IMR-90 (cell line): ENCODE measurements at regions not wholly inside any gene's neighbourhood (a gene's known extent, or its start where the extent isn't known, plus 50 kb on each side); places are given as distances from the start of the nearest gene placed in this dataset.

Experiments used
- ATAC-seq: fragments of 200-7000 bp; cut with Tn5 transposase; 2 replicates; pipeline ENCODE4 v1.9.1; 2020; ENCODE audit warnings: low read depth, mild to moderate bottlenecking, moderate library complexity
- BruUV-seq: library from RNA; stranded (reverse); fragments of 400-500 nt; replicated peaks from 2 replicates; lab custom pipeline; 2021; lab: Mats Ljungman, UMichigan
- CTCF ChIA-PET: fragments of 300-600 bp; formaldehyde crosslinking; extraction: SDS; loops from one replicate; lab custom pipeline; 2021; ENCODE audit warnings: antibody characterized with exemption; lab: Yijun Ruan, JAX
- POLR2A ChIA-PET: fragments of 300-600 bp; sonication (Branson Sonifier 250); formaldehyde crosslinking; loops from one replicate; lab custom pipeline; 2022; ENCODE audit warnings: antibody characterized with exemption; ENCODE audit not compliant: unreplicated experiment; lab: Charles Lee
- DNase-seq: peaks from one replicate; pipeline ENCODE4 v3.0.0; 2013
- H2AFZ ChIP-seq: replicated peaks from 2 replicates; pipeline ENCODE3; 2013; ENCODE audit warnings: low read length, mild to moderate bottlenecking; ENCODE audit not compliant: poor library complexity
- H2AK5ac ChIP-seq: 2 replicates; pipeline ENCODE4 v1.6.1; 2013; ENCODE audit warnings: low read depth, low read length, inconsistent platforms
- H2AK9ac ChIP-seq: replicated peaks from 2 replicates; pipeline ENCODE3; 2013; ENCODE audit warnings: mild to moderate bottlenecking, low read depth, low read length, moderate library complexity; ENCODE audit not compliant: poor library complexity
- H2BK120ac ChIP-seq: 2 replicates; pipeline ENCODE4 v1.6.1; 2013; ENCODE audit warnings: low read depth, low read length, inconsistent platforms
- H2BK15ac ChIP-seq: 3 replicates; pipeline ENCODE4 v1.6.1; 2013; ENCODE audit warnings: low read depth, low read length, inconsistent platforms
- H2BK20ac ChIP-seq: 2 replicates; pipeline ENCODE4 v1.6.1; 2013; ENCODE audit warnings: low read depth, mild to moderate bottlenecking, inconsistent platforms, low read length, moderate library complexity
- H2BK5ac ChIP-seq: 2 replicates; pipeline ENCODE4 v1.6.1; 2013; ENCODE audit warnings: mild to moderate bottlenecking, low read depth, low read length, inconsistent platforms; ENCODE audit not compliant: poor library complexity, severe bottlenecking
- H3K14ac ChIP-seq: replicated peaks from 2 replicates; pipeline ENCODE4 v1.6.1; 2013; ENCODE audit warnings: low read depth, low read length, inconsistent platforms
- H3K18ac ChIP-seq: 2 replicates; pipeline ENCODE4 v1.6.1; 2013; ENCODE audit warnings: low read depth, low read length, control low read depth
- H3K23ac ChIP-seq: 2 replicates; pipeline ENCODE4 v1.6.1; 2013; ENCODE audit warnings: low read depth, low read length, inconsistent platforms
- H3K27ac ChIP-seq: 2 replicates; pipeline ENCODE4 v1.5.1; 2013; ENCODE audit warnings: mild to moderate bottlenecking, control low read depth, low read length; ENCODE audit not compliant: insufficient read depth
- H3K27me3 ChIP-seq: 2 replicates; pipeline ENCODE4 v1.6.1; 2013; ENCODE audit warnings: low read length; ENCODE audit not compliant: control insufficient read depth, insufficient read depth
- H3K36me3 ChIP-seq: 2 replicates; pipeline ENCODE4 v1.6.1; 2013; ENCODE audit warnings: low read length, mixed read lengths; ENCODE audit not compliant: control insufficient read depth, insufficient read depth
- H3K4ac ChIP-seq: 2 replicates; pipeline ENCODE4 v1.6.1; 2013; ENCODE audit warnings: low read depth, low read length, inconsistent platforms
- H3K4me1 ChIP-seq: 2 replicates; pipeline ENCODE4 v1.6.1; 2013; ENCODE audit warnings: low read length, mixed read lengths; ENCODE audit not compliant: control insufficient read depth, insufficient read depth
- H3K4me2 ChIP-seq: 2 replicates; pipeline ENCODE4 v1.6.1; 2013; ENCODE audit warnings: low read depth, mild to moderate bottlenecking, control low read depth, low read length, moderate library complexity
- H3K4me3 ChIP-seq: 2 replicates; pipeline ENCODE4 v1.5.1; 2013; ENCODE audit warnings: low read depth, mild to moderate bottlenecking, control low read depth, low read length, moderate library complexity; ENCODE audit not compliant: insufficient read depth
- H3K56ac ChIP-seq: 2 replicates; pipeline ENCODE4 v1.6.1; 2013; ENCODE audit warnings: low read length, inconsistent platforms; ENCODE audit not compliant: insufficient read depth; ENCODE audit errors: extremely low read depth
- H3K79me1 ChIP-seq, 2 experiments: 2 replicates each; pipeline ENCODE4 v1.6.1; 2013; ENCODE audit warnings: low read length in 2 of 2, inconsistent platforms in 1 of 2, low read depth in 1 of 2
- H3K9ac ChIP-seq: 2 replicates; pipeline ENCODE4 v1.6.1; 2013; ENCODE audit warnings: low read depth, low read length, control low read depth
- H3K9me1 ChIP-seq: 2 replicates; pipeline ENCODE4 v1.6.1; 2013; ENCODE audit warnings: low read length, inconsistent platforms; ENCODE audit not compliant: insufficient read depth
- H3K9me3 ChIP-seq: 2 replicates; pipeline ENCODE4 v1.6.1; 2013; ENCODE audit warnings: low read length; ENCODE audit not compliant: control insufficient read depth, insufficient read depth
- H4K20me1 ChIP-seq: 2 replicates; pipeline ENCODE4 v1.6.1; 2013; ENCODE audit warnings: low read length, inconsistent platforms; ENCODE audit not compliant: insufficient read depth
- H4K5ac ChIP-seq: 2 replicates; pipeline ENCODE4 v1.6.1; 2013; ENCODE audit warnings: mild to moderate bottlenecking, low read depth, low read length, control low read depth
- H4K8ac ChIP-seq, 2 experiments: 2 replicates each; pipeline ENCODE4 v1.6.1; 2013; ENCODE audit warnings: low read depth in 2 of 2, low read length in 2 of 2, control low read depth in 1 of 2, inconsistent platforms in 1 of 2
- H4K91ac ChIP-seq: 2 replicates; pipeline ENCODE4 v1.6.1; 2013; ENCODE audit warnings: low read depth, low read length, inconsistent platforms; ENCODE audit not compliant: insufficient read depth
- BHLHE40 ChIP-seq: fragments of 150-350 bp; IDR thresholded peaks from 2 replicates; pipeline ENCODE4 v1.6.1; 2016; ENCODE audit warnings: mild to moderate bottlenecking, low read depth, low read length
- FOS ChIP-seq: fragments of 150-350 bp; IDR thresholded peaks from 2 replicates; pipeline ENCODE4 v1.6.1; 2016; ENCODE audit warnings: low read depth, low read length
- MXI1 ChIP-seq: IDR thresholded peaks from 2 replicates; pipeline ENCODE4 v1.6.1; 2012; ENCODE audit warnings: low read depth, mild to moderate bottlenecking, low read length, moderate library complexity, borderline replicate concordance
- WGBS, 2 experiments: methylation state at CpG; one replicate each; pipeline versions ENCODE4 v1.1.5 to v1.1.7; 2013; ENCODE audit warnings: missing lambda C conversion rate in 2 of 2; ENCODE audit not compliant: insufficient read length in 1 of 2; ENCODE audit errors: extremely low coverage in 2 of 2; 5-methylcytosine and 5-hydroxymethylcytosine counted together
- dilution Hi-C: fragments of 300-500 bp; cut with HindIII; formaldehyde crosslinking; loops from one replicate; pipeline ENCODE4 v1.14.3; 2018; ENCODE audit warnings: low sequenced_read_pairs; ENCODE audit not compliant: unreplicated experiment
- in situ Hi-C: fragments of 300-500 bp; cut with MboI; formaldehyde crosslinking; loops from 3 replicates; pipeline ENCODE4 v1.14.3; 2019; ENCODE audit warnings: low sequenced_read_pairs, inconsistent platforms, mixed read lengths
- intact Hi-C: fragments of 100-400 bp; cut with micrococcal nuclease; formaldehyde crosslinking; loops from 2 replicates; pipeline ENCODE4 v1.10.0; 2022
- TF ChIP-seq, protein P1 (sequence below): fragments of 150-350 bp; IDR thresholded peaks from 2 replicates; pipeline ENCODE4 v1.6.1; 2017; ENCODE audit warnings: mild to moderate bottlenecking, antibody characterized with exemption, low read length, low read depth

DNA sequence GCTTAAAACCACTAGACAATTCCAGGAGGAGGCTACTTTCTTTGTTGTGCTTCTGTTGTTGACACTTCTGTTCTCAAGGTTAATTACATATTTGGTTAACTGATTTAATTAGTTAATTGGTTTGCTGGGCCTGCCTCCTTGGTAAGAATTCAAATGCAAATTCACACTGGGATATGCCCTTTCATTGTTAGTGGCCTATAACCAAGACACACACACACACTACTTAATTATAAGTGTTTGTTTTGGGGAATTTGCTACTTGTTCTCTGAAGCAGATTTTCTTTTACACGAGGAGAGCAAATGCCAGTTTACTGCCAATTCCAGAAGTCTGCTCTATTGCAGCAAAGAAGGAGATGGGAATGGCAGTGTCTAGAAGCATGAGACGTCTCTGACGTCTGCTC, 101.6 kb upstream of the BASP1 start:
- WGBS, 2 experiments, result 100% methylated on average over 1 of the region's 3 CpGs; no CpG with 5 or more reads in 1 of the 2 experiments
- H4K5ac ChIP-seq, result no peak overlapping the region
- CTCF ChIA-PET, result interaction anchor here (0.7 kb wide), 1 partner anchor 1502 kb away, joined by 4 read pairs; no protein-coding TSS in a partner anchor

More for the DNA sequence above, 101.6 kb upstream of the BASP1 start:
- no peak overlapping the region for H3K23ac ChIP-seq
- H3K4ac ChIP-seq, result peak overlapping the region; percentile 75
- no peaks in the 10 kb centered on the region for H4K20me1 ChIP-seq
- DNase-seq (no peak), ATAC-seq (no peak)
- no peak overlapping the region for H2AFZ ChIP-seq
- intact Hi-C loops (loop anchor here (5.0 kb wide), 1 partner anchor 94 kb away; no protein-coding TSS in a partner anchor), in situ Hi-C loops (no loop called here), dilution Hi-C loops (no loop called here)
- peak overlapping the region; percentile 20 for H4K91ac ChIP-seq
- H3K79me1 ChIP-seq, result peaks cover 12 to 24% of the 10 kb centered on the region in 2 experiments
- peak overlapping the region; percentile 77; the same call in 1 of the 2 replicates for H2BK20ac ChIP-seq
- H4K8ac ChIP-seq, result peak overlapping the region in 1 of 2 experiments; percentile 20; a peak in 1 of 4 replicates
- no peak overlapping the region for H2AK9ac ChIP-seq
- TF ChIP-seq, protein P1, sequence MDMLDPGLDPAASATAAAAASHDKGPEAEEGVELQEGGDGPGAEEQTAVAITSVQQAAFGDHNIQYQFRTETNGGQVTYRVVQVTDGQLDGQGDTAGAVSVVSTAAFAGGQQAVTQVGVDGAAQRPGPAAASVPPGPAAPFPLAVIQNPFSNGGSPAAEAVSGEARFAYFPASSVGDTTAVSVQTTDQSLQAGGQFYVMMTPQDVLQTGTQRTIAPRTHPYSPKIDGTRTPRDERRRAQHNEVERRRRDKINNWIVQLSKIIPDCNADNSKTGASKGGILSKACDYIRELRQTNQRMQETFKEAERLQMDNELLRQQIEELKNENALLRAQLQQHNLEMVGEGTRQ, result no peak
- TF ChIP-seq FOS (no peak), BHLHE40 (no peak), MXI1 (no peak)
- H3K4me1 ChIP-seq, result peaks cover 10% of the 10 kb centered on the region
- BruUV-seq, result no TSS peak
- H3K4me3 ChIP-seq, result no peak overlapping the region
- H3K27me3 ChIP-seq, result no peaks in the 10 kb centered on the region
- H2BK15ac ChIP-seq, result peak overlapping the region; percentile 51; the same call in 2 of the 3 replicates
- H2BK5ac ChIP-seq, result no peak overlapping the region
- peaks cover 16% of the 10 kb centered on the region for H3K9me1 ChIP-seq
- peak overlapping the region; percentile 41; the same call in 1 of the 2 replicates for H2AK5ac ChIP-seq
- H3K9ac ChIP-seq, result no peak overlapping the region
- no peak overlapping the region for H3K27ac ChIP-seq
- H3K56ac ChIP-seq, result no peak overlapping the region
- H2BK120ac ChIP-seq, result peak overlapping the region; percentile 71; the same call in 1 of the 2 replicates
- H3K14ac ChIP-seq, result no peak overlapping the region
- no peaks in the 10 kb centered on the region for H3K36me3 ChIP-seq
- peak overlapping the region; percentile 66 for H3K18ac ChIP-seq
- POLR2A ChIA-PET, result no interaction called here
- H3K4me2 ChIP-seq, result no peak overlapping the region
- no peaks in the 10 kb centered on the region for H3K9me3 ChIP-seq
